ENCODE measurements at regions not wholly inside any gene's neighbourhood (a gene's known extent, or its start where the extent isn't known, plus 50 kb on each side); places are given as distances from the start of the nearest gene placed in this dataset.

DNA sequence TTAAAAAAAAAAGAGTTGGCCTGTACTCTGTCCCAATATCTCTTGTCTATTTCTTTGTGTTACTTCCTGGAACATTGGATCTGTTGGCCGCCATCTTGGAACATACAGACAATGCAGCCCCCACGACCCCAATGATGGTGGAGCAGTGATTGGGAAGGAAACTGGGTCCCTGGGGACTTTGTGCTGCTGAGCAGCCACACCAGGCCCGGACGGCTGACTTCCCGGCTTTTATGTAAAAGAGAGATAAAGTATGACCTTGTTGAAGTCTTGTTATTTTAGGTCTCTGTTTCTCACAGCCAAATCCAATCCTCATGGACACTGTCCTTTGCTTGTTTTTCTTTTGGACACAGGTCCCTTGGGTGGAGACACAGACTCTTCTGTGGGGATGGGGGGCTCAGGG, 204.5 kb downstream of the SALL1 start:
- no peak overlapping the region for H4K8ac ChIP-seq (ENCODE audit: low read depth in 2 of 2, low read length in 2 of 2)
- no peak overlapping the region for H3K9ac ChIP-seq (ENCODE audit: low read depth, low read length)
- H4K91ac ChIP-seq (ENCODE audit: insufficient read depth, low read depth, low read length), result no peak overlapping the region
- H2AFZ ChIP-seq (replicated peaks; ENCODE audit: low read length, poor library complexity), result no peak overlapping the region
- BruUV-seq (replicated peaks), result no TSS peak
- H2BK120ac ChIP-seq (ENCODE audit: low read depth, low read length), result no peak overlapping the region
- H3K4me3 ChIP-seq (ENCODE audit: insufficient read depth, low read depth, low read length), result no peak overlapping the region
- H3K9me1 ChIP-seq (ENCODE audit: insufficient read depth, low read length), result no peaks in the 10 kb centered on the region
- ChIA-PET POLR2A (ENCODE audit: unreplicated experiment) (no interaction called here), CTCF (no interaction called here)
- H2BK20ac ChIP-seq (ENCODE audit: low read depth, low read length), result no peak overlapping the region
- H3K27ac ChIP-seq (ENCODE audit: insufficient read depth, low read length), result no peak overlapping the region
- no peaks in the 10 kb centered on the region for H3K79me1 ChIP-seq (ENCODE audit: low read depth in 1 of 2, low read length in 2 of 2)
- dilution Hi-C loops (cut with HindIII; ENCODE audit: low sequenced_read_pairs, unreplicated experiment) (no loop called here), in situ Hi-C loops (cut with MboI; ENCODE audit: low sequenced_read_pairs) (no loop called here), intact Hi-C loops (cut with micrococcal nuclease) (no loop called here)
- DNase-seq, result no peak
- no peak overlapping the region for H2AK9ac ChIP-seq (replicated peaks; ENCODE audit: low read depth, low read length, poor library complexity)
- H3K4me1 ChIP-seq (ENCODE audit: control insufficient read depth, insufficient read depth, low read length), result no peaks in the 10 kb centered on the region
- no CpG with 5 or more reads among the region's 5 CpGs for whole genome bisulfite sequencing, 2 experiments (ENCODE audit: extremely low coverage in 2 of 2, insufficient read length in 1 of 2)
- TF ChIP-seq MXI1 (IDR thresholded peaks at IDR 0.05; ENCODE audit: borderline replicate concordance, low read depth, low read length) (no peak), NFE2L2 (IDR thresholded peaks at IDR 0.05; ENCODE audit: low read depth, low read length) (no peak), MAZ (IDR thresholded peaks at IDR 0.05; ENCODE audit: borderline replicate concordance, low read depth, low read length) (no peak)
- no peak overlapping the region for H2AK5ac ChIP-seq (ENCODE audit: low read depth, low read length)
- H2BK5ac ChIP-seq (ENCODE audit: low read depth, low read length, poor library complexity, severe bottlenecking), result no peak overlapping the region
- H3K9me3 ChIP-seq (ENCODE audit: control insufficient read depth, insufficient read depth, low read length), result no peaks in the 10 kb centered on the region
- no peak overlapping the region for H3K4ac ChIP-seq (ENCODE audit: low read depth, low read length)
- H3K18ac ChIP-seq (ENCODE audit: low read depth, low read length), result no peak overlapping the region
- H3K4me2 ChIP-seq (ENCODE audit: low read depth, low read length), result no peak overlapping the region
- H3K36me3 ChIP-seq (ENCODE audit: control insufficient read depth, insufficient read depth, low read length), result no peaks in the 10 kb centered on the region
- H3K14ac ChIP-seq (replicated peaks; ENCODE audit: low read depth, low read length), result no peak overlapping the region
- H3K27me3 ChIP-seq (ENCODE audit: control insufficient read depth, insufficient read depth, low read length), result no peaks in the 10 kb centered on the region
- no peak overlapping the region for H3K23ac ChIP-seq (ENCODE audit: low read depth, low read length)
- no peak overlapping the region for H3K56ac ChIP-seq (ENCODE audit: extremely low read depth, insufficient read depth, low read length)
- no peak for ATAC-seq (ENCODE audit: low read depth)
- no peak overlapping the region for H4K5ac ChIP-seq (ENCODE audit: low read depth, low read length)
- H2BK15ac ChIP-seq (ENCODE audit: low read depth, low read length), result no peak overlapping the region
- H4K20me1 ChIP-seq (ENCODE audit: insufficient read depth, low read length), result no peaks in the 10 kb centered on the region

Data from IMR-90 (cell line).